Peyer's patch (tissue), 4 donors: ENCODE measurements at regions not wholly inside any gene's neighbourhood (a gene's known extent, or its start where the extent isn't known, plus 50 kb on each side); places are given as distances from the start of the nearest gene placed in this dataset.

Experiments
- CTCF ChIP-seq, 6 experiments: fragments of 450-650 bp in 4 of 6; fragments of 200-600 bp in 2 of 6; sonication (generic) in 1 of 6; IDR thresholded peaks; one replicate each; pipeline ENCODE4 v1.5.1; 2017 to 2019; ENCODE audit warnings: antibody characterized with exemption in 6 of 6, mild to moderate bottlenecking in 3 of 6, moderate library complexity in 1 of 6
- POLR2A ChIP-seq, 2 donors: fragments of 450-650 bp; IDR thresholded peaks; one replicate each; pipeline ENCODE4 v1.5.1; 2017; ENCODE audit warnings: antibody characterized with exemption in 2 of 2, mild to moderate bottlenecking in 2 of 2, moderate library complexity in 2 of 2

- TF ChIP-seq CTCF (IDR thresholded peaks at IDR 0.05) (no peak), POLR2A (IDR thresholded peaks at IDR 0.05) (no peak)
Observed at GRCh38 chr10:63010203-63010602, 122.9 kb upstream of the NRBF2 start.
